ENCODE measurements at regions not wholly inside any gene's neighbourhood (a gene's known extent, or its start where the extent isn't known, plus 50 kb on each side); places are given as distances from the start of the nearest gene placed in this dataset.
"Not testable (repeated sequence)": the region's sequence is repeated elsewhere in the genome, so short reads cannot be mapped to it uniquely, and the experiment has no call there.

DNA sequence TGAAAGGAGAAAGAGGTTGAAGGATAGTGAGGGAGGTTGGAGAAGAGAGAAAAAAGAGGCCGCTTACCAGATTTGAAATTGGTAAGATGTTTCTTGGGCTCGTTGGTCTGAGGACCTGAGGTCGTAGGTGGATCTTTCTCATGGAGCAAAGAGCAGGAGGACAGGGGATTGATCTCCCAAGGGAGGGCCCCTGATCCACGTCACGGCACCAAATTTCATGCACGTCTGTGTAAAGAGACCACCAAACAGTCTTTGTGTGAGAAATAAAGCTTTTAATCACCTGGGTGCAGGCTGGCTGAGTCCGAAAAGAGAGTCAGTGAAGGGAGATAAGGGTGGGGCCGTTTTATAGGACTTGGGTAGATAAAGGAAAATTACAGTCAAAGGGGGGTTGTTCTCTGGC, 479.7 kb upstream of the SLITRK5 start:
- not testable (repeated sequence) for TF ChIP-seq EZH2phosphoT487 (IDR thresholded peaks at IDR 0.05; ENCODE audit: insufficient read depth, low read depth); EZH2 (IDR thresholded peaks at IDR 0.05; ENCODE audit: insufficient read depth, poor library complexity, severe bottlenecking)

Measured in GM23248 (cell line).